ENCODE measurements at regions not wholly inside any gene's neighbourhood (a gene's known extent, or its start where the extent isn't known, plus 50 kb on each side); places are given as distances from the start of the nearest gene placed in this dataset.

DNA sequence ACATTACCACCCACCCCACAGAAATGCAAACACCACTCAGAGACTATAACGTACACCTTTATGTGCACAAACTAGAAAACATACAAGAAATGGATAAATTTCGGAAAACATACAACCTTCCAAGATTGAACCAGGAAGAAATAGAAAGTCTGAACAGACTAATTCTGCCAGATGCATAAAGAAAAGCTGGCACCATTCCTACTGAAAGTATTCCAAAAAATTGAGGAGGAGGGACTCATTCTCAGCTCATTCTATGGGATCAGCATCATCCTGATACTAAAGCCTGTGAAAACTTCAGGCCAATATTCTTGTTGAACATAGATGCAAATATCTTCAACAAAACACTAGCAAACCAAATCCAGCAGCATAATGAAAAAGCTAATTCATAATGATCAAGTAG, 115.1 kb upstream of the CD180 start:
- TF ChIP-seq, protein P1, sequence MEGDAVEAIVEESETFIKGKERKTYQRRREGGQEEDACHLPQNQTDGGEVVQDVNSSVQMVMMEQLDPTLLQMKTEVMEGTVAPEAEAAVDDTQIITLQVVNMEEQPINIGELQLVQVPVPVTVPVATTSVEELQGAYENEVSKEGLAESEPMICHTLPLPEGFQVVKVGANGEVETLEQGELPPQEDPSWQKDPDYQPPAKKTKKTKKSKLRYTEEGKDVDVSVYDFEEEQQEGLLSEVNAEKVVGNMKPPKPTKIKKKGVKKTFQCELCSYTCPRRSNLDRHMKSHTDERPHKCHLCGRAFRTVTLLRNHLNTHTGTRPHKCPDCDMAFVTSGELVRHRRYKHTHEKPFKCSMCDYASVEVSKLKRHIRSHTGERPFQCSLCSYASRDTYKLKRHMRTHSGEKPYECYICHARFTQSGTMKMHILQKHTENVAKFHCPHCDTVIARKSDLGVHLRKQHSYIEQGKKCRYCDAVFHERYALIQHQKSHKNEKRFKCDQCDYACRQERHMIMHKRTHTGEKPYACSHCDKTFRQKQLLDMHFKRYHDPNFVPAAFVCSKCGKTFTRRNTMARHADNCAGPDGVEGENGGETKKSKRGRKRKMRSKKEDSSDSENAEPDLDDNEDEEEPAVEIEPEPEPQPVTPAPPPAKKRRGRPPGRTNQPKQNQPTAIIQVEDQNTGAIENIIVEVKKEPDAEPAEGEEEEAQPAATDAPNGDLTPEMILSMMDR (IDR thresholded peaks at IDR 0.05), result no peak
- TF ChIP-seq NFE2L2 (conservative IDR thresholded peaks at IDR 0.05; ENCODE audit: low read length), result no peak
- no peak for TF ChIP-seq RCOR1 (IDR thresholded peaks at IDR 0.05; ENCODE audit: low read depth, low read length)
- no peak for TF ChIP-seq NPAS2 (CRISPR knock-in tag; IDR thresholded peaks at IDR 0.05; ENCODE audit: borderline replicate concordance)
- TF ChIP-seq, protein P2, sequence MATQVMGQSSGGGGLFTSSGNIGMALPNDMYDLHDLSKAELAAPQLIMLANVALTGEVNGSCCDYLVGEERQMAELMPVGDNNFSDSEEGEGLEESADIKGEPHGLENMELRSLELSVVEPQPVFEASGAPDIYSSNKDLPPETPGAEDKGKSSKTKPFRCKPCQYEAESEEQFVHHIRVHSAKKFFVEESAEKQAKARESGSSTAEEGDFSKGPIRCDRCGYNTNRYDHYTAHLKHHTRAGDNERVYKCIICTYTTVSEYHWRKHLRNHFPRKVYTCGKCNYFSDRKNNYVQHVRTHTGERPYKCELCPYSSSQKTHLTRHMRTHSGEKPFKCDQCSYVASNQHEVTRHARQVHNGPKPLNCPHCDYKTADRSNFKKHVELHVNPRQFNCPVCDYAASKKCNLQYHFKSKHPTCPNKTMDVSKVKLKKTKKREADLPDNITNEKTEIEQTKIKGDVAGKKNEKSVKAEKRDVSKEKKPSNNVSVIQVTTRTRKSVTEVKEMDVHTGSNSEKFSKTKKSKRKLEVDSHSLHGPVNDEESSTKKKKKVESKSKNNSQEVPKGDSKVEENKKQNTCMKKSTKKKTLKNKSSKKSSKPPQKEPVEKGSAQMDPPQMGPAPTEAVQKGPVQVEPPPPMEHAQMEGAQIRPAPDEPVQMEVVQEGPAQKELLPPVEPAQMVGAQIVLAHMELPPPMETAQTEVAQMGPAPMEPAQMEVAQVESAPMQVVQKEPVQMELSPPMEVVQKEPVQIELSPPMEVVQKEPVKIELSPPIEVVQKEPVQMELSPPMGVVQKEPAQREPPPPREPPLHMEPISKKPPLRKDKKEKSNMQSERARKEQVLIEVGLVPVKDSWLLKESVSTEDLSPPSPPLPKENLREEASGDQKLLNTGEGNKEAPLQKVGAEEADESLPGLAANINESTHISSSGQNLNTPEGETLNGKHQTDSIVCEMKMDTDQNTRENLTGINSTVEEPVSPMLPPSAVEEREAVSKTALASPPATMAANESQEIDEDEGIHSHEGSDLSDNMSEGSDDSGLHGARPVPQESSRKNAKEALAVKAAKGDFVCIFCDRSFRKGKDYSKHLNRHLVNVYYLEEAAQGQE (IDR thresholded peaks at IDR 0.05), result no peak
